NB4 (cell line): ENCODE measurements at regions not wholly inside any gene's neighbourhood (a gene's known extent, or its start where the extent isn't known, plus 50 kb on each side); places are given as distances from the start of the nearest gene placed in this dataset.

Source experiments
- MYC ChIP-seq: IDR thresholded peaks from 2 replicates; pipeline ENCODE4 v1.6.1; 2011; ENCODE audit warnings: low read depth, low read length
- POLR2A ChIP-seq: IDR thresholded peaks from 2 replicates; pipeline ENCODE4 v1.6.1; 2011; ENCODE audit warnings: mild to moderate bottlenecking; ENCODE audit not compliant: insufficient read length; ENCODE audit errors: extremely low read depth
- TF ChIP-seq, protein P1 (sequence below): IDR thresholded peaks from one replicate; pipeline ENCODE4 v1.5.1; 2012; ENCODE audit warnings: low read depth, low read length
- TF ChIP-seq, protein P2 (sequence below): IDR thresholded peaks from 2 replicates; pipeline ENCODE4 v1.6.1; 2011; ENCODE audit warnings: low read depth, low read length

DNA sequence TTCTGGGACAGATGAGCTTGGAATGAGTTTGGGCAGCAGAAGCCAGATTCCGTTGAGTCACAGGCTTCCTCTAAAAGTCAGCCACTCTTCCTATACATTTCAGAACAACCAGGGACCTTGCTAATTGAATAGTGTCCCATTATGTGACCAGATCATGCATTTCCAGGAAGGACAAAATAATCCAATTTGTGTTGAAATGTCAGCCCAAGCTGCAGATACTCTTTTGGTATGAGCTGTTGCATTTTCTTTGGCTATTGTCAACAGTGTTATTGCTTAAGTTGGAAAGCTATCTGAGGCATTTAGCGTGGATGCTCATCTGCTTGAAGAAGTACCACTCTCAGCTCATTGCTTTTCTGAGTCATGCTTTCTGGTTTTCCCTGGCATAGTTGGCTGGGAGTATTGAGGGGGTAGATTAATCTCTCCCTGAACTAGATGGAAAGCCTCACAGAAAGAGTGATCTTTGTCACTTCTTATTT, 223.7 kb upstream of the HABP2 start:
- TF ChIP-seq, protein P1, sequence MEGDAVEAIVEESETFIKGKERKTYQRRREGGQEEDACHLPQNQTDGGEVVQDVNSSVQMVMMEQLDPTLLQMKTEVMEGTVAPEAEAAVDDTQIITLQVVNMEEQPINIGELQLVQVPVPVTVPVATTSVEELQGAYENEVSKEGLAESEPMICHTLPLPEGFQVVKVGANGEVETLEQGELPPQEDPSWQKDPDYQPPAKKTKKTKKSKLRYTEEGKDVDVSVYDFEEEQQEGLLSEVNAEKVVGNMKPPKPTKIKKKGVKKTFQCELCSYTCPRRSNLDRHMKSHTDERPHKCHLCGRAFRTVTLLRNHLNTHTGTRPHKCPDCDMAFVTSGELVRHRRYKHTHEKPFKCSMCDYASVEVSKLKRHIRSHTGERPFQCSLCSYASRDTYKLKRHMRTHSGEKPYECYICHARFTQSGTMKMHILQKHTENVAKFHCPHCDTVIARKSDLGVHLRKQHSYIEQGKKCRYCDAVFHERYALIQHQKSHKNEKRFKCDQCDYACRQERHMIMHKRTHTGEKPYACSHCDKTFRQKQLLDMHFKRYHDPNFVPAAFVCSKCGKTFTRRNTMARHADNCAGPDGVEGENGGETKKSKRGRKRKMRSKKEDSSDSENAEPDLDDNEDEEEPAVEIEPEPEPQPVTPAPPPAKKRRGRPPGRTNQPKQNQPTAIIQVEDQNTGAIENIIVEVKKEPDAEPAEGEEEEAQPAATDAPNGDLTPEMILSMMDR, result no peak
- no peak for TF ChIP-seq POLR2A
- TF ChIP-seq, protein P2, sequence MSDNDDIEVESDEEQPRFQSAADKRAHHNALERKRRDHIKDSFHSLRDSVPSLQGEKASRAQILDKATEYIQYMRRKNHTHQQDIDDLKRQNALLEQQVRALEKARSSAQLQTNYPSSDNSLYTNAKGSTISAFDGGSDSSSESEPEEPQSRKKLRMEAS, result no peak
- no peak for TF ChIP-seq MYC
